MCF 10A (cell line): ENCODE measurements at regions not wholly inside any gene's neighbourhood (a gene's known extent, or its start where the extent isn't known, plus 50 kb on each side); places are given as distances from the start of the nearest gene placed in this dataset.

ENCODE experiments used
- BruUV-seq: library from RNA; stranded (reverse); fragments of 400-500 nt; replicated peaks from 2 replicates; lab custom pipeline; 2021; lab: Mats Ljungman, UMichigan
- CTCF ChIA-PET: fragments of 300-600 bp; sonication (Branson Sonifier 250); formaldehyde crosslinking; extraction: SDS; loops from one replicate; lab custom pipeline; 2021; ENCODE audit warnings: antibody characterized with exemption, inconsistent platforms; lab: Yijun Ruan, JAX
- POLR2A ChIA-PET: fragments of 300-600, 350-650 bp; sonication (Branson Sonifier 250); formaldehyde crosslinking; extraction: SDS; loops from one replicate; lab custom pipeline; 2020; ENCODE audit warnings: antibody characterized with exemption, inconsistent platforms; lab: Yijun Ruan, JAX
- DNase-seq: peaks from one replicate; pipeline ENCODE4 v3.0.0-alpha.2; 2018; ENCODE audit not compliant: unreplicated experiment
- H3K27ac Mint-ChIP-seq: one replicate; pipeline ENCODE4 v1.8.0; 2022; ENCODE audit warnings: mild to moderate bottlenecking, low read depth, mixed read lengths; ENCODE audit not compliant: unreplicated experiment
- H3K27me3 Mint-ChIP-seq: one replicate; pipeline ENCODE4 v1.8.0; 2022; ENCODE audit warnings: mixed read lengths; ENCODE audit not compliant: insufficient read depth, unreplicated experiment
- H3K36me3 Mint-ChIP-seq: one replicate; pipeline ENCODE4 v1.8.0; 2022; ENCODE audit warnings: mild to moderate bottlenecking, moderate library complexity, mixed read lengths; ENCODE audit not compliant: insufficient read depth, unreplicated experiment
- H3K4me1 Mint-ChIP-seq: one replicate; pipeline ENCODE4 v1.8.0; 2022; ENCODE audit warnings: mixed read lengths; ENCODE audit not compliant: insufficient read depth, unreplicated experiment
- H3K4me3 Mint-ChIP-seq: one replicate; pipeline ENCODE4 v1.8.0; 2022; ENCODE audit warnings: mild to moderate bottlenecking, moderate library complexity, mixed read lengths; ENCODE audit not compliant: unreplicated experiment
- H3K9me3 Mint-ChIP-seq: one replicate; pipeline ENCODE4 v1.8.0; 2022; ENCODE audit warnings: mixed read lengths; ENCODE audit not compliant: unreplicated experiment
- intact Hi-C: fragments of 100-400 bp; cut with micrococcal nuclease; formaldehyde crosslinking; loops from 2 replicates; pipeline ENCODE4 v1.14.1; 2022
- TF ChIP-seq, protein P1 (sequence below): fragments of 200-600 bp; IDR thresholded peaks from one replicate; pipeline ENCODE4 v1.8.0; 2022; ENCODE audit warnings: antibody characterized with exemption, mild to moderate bottlenecking; ENCODE audit not compliant: unreplicated experiment

DNA sequence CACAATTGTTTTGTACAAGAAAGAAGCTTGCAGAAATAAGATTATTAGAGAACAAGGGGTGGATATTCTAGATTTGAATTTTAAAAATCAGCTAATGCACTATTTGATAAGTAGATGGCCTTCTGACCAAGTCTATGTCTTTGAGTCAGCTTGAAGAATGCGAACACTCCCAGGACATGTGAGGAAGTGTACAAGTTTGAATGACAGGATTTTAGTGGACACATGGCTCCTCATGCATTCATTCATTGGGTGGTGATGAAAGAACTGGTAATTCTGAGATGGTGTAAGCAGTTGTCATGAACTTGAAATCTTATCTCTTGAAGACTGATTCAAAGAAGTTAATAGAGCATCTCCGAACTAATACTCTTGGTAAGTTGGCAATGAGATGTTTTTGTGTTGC is 548.2 kb upstream of the CNKSR2 start:
- intact Hi-C loops: no loop called here
- Mint-ChIP-seq H3K36me3 (no peaks in the 10 kb centered on the region), H3K4me3 (no peak overlapping the region), H3K4me1 (peaks cover 10% of the 10 kb centered on the region), H3K9me3 (no peaks in the 10 kb centered on the region), H3K27ac (no peak overlapping the region), H3K27me3 (no peaks in the 10 kb centered on the region)
- POLR2A ChIA-PET: no interaction called here
- TF ChIP-seq, protein P1, sequence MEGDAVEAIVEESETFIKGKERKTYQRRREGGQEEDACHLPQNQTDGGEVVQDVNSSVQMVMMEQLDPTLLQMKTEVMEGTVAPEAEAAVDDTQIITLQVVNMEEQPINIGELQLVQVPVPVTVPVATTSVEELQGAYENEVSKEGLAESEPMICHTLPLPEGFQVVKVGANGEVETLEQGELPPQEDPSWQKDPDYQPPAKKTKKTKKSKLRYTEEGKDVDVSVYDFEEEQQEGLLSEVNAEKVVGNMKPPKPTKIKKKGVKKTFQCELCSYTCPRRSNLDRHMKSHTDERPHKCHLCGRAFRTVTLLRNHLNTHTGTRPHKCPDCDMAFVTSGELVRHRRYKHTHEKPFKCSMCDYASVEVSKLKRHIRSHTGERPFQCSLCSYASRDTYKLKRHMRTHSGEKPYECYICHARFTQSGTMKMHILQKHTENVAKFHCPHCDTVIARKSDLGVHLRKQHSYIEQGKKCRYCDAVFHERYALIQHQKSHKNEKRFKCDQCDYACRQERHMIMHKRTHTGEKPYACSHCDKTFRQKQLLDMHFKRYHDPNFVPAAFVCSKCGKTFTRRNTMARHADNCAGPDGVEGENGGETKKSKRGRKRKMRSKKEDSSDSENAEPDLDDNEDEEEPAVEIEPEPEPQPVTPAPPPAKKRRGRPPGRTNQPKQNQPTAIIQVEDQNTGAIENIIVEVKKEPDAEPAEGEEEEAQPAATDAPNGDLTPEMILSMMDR: no peak
- no TSS peak for BruUV-seq
- DNase-seq: no peak
- CTCF ChIA-PET: no interaction called here

DNA sequence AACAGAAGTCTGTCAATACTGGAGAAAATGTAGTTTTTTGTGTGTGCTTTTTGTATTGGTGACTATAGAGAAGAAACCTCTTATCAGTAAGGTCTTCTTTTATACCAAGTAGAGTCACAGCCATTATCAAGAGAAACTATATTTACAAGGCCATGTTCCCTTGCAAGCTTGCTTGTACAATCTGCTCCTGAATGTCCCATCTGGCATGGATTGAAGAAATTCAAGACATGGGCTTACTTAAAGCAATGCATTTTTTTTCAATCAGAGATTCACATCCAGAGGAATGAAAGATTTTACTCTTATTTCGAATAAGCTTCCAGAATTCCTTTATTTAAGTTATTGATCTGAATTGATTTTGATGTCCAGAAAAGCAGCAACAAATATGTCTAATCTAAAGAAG is 537.3 kb upstream of the RPS6KA3 start:
- H3K4me3 Mint-ChIP-seq: no peak overlapping the region
- TF ChIP-seq, protein P1: no peak
- intact Hi-C loops: no loop called here
- BruUV-seq: no TSS peak
- no peaks in the 10 kb centered on the region for H3K4me1 Mint-ChIP-seq
- ChIA-PET CTCF (interaction anchor here (0.9 kb wide), 1 partner anchor 281 kb away, joined by 3 read pairs; no protein-coding TSS in a partner anchor), POLR2A (no interaction called here)
- H3K9me3 Mint-ChIP-seq: peaks cover 5% of the 10 kb centered on the region
- no peak for DNase-seq
- no peak overlapping the region for H3K27ac Mint-ChIP-seq
- H3K27me3 Mint-ChIP-seq: no peaks in the 10 kb centered on the region
- H3K36me3 Mint-ChIP-seq: no peaks in the 10 kb centered on the region

GRCh38 chrX:20802036-20802435 is 535.3 kb upstream of the RPS6KA3 start:
- ChIA-PET POLR2A (no interaction called here), CTCF (no interaction called here)
- Mint-ChIP-seq H3K4me1 (no peaks in the 10 kb centered on the region), H3K4me3 (no peak overlapping the region), H3K9me3 (peaks cover 9% of the 10 kb centered on the region), H3K27ac (no peak overlapping the region), H3K36me3 (peaks cover 5% of the 10 kb centered on the region), H3K27me3 (no peaks in the 10 kb centered on the region)
- DNase-seq: peak; percentile 1
- BruUV-seq: no TSS peak
- intact Hi-C loops: no loop called here
- TF ChIP-seq, protein P1: no peak

DNA sequence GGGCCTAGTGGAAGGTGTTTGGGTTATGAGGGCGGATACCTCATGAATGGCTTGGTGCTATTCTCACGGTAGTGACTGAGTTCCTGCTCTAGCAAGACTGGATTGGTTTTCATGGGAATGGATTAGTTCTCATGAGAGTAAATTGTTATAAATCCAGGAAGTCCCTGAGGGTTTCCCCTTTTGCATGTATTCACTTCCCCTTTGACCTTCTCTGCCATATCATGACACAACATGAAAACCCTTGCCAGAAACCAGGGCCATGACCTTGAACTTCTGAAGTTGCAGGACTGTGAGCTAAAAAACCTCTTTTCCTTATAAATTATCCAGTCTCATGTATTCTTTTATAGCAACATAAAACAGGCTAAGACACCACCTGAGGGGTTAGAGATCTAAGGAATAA is 529.7 kb upstream of the RPS6KA3 start:
- TF ChIP-seq, protein P1: no peak
- no TSS peak for BruUV-seq
- intact Hi-C loops: no loop called here
- ChIA-PET POLR2A (no interaction called here), CTCF (interaction anchor here (0.6 kb wide), 1 partner anchor 201 kb away, joined by 3 read pairs; no protein-coding TSS in a partner anchor)
- Mint-ChIP-seq H3K36me3 (peaks cover 5% of the 10 kb centered on the region), H3K9me3 (peaks cover 18% of the 10 kb centered on the region), H3K27me3 (no peaks in the 10 kb centered on the region), H3K4me1 (no peaks in the 10 kb centered on the region), H3K4me3 (no peak overlapping the region), H3K27ac (no peak overlapping the region)
- no peak for DNase-seq
